HFF-Myc (cell line): ENCODE measurements at regions not wholly inside any gene's neighbourhood (a gene's known extent, or its start where the extent isn't known, plus 50 kb on each side); places are given as distances from the start of the nearest gene placed in this dataset.
"Not testable (repeated sequence)": the region's sequence is repeated elsewhere in the genome, so short reads cannot be mapped to it uniquely, and the experiment has no call there.

Source experiments
- DNase-seq: peaks from one replicate; pipeline ENCODE4 v3.0.0-alpha.2; 2011; ENCODE audit warnings: low read depth; ENCODE audit errors: extremely low read depth
- H3K4me3 ChIP-seq: replicated peaks from 2 replicates; pipeline ENCODE4 v1.5.1; 2011; ENCODE audit warnings: low read depth, mild to moderate bottlenecking, control low read depth, low read length
- TF ChIP-seq, protein P1 (sequence below): IDR thresholded peaks from 2 replicates; pipeline ENCODE4 v1.5.1; 2012; ENCODE audit warnings: mild to moderate bottlenecking, low read depth, low read length, control low read depth; ENCODE audit errors: missing control alignments

DNA sequence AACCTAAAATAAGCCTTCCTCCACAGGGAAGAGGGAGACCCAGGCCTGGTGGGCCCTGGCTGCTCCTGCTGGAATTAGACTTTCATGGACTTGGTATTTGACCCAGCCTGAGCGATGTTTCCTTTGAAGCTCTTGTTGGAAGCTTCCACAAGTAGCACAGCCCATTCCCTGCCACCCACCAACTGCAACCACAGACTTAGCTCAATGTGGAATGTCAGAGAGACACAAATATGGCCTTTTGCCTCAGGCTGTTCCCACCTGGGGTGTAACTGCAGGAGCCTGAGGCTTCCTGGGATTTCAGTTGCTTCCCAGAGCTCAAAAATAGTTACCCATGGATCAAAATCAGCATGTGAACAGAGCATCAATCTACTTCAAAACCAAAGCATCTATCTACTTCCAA, 70.3 kb upstream of the LHFPL2 start:
- TF ChIP-seq, protein P1, sequence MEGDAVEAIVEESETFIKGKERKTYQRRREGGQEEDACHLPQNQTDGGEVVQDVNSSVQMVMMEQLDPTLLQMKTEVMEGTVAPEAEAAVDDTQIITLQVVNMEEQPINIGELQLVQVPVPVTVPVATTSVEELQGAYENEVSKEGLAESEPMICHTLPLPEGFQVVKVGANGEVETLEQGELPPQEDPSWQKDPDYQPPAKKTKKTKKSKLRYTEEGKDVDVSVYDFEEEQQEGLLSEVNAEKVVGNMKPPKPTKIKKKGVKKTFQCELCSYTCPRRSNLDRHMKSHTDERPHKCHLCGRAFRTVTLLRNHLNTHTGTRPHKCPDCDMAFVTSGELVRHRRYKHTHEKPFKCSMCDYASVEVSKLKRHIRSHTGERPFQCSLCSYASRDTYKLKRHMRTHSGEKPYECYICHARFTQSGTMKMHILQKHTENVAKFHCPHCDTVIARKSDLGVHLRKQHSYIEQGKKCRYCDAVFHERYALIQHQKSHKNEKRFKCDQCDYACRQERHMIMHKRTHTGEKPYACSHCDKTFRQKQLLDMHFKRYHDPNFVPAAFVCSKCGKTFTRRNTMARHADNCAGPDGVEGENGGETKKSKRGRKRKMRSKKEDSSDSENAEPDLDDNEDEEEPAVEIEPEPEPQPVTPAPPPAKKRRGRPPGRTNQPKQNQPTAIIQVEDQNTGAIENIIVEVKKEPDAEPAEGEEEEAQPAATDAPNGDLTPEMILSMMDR = no peak
- H3K4me3 ChIP-seq = no peak overlapping the region
- no peak for DNase-seq

DNA sequence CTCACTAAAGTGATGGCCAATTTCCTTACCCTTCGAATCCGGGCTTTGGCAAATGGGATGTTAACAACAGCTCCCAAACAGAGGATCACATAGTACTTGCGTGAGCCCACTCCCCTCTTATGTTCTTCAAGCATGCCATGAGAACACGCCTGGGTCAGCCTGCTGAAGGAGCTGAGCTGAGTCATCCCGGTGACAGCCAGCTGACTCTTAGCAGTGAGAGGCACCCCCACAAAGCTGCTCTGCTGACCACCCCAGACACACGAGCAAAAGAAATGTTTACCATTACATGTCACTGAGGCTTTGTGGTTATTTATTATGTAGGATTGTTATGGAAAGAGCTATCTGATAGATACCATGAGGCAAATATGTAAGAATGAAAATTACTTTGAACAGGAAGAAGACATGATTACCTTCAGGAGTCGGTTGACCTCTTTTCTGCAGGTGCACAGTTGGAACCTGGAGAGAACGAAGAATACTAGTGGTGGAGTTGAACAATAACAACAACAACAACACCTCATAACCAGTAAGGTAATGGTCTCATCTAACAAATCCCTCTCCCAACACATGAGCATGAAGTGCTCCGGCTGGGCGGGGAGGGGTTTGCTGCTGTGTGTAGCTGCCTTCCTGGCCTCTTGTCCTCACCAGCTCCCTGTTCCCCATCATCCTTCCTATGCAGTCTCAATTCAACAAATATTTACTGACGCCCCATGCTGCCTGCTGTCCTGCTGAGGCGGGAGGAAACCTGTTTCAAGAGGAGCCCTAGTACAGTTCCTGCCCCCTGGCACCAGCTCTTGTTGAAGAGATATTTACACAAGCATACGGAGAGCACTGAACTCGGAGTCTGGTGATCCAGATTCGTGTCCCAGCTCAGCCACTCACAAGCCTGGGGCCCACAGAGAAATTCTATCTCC, 69.4 kb upstream of the LHFPL2 start:
- no peak overlapping the region for H3K4me3 ChIP-seq
- no peak for DNase-seq
- TF ChIP-seq, protein P1 = no peak

DNA sequence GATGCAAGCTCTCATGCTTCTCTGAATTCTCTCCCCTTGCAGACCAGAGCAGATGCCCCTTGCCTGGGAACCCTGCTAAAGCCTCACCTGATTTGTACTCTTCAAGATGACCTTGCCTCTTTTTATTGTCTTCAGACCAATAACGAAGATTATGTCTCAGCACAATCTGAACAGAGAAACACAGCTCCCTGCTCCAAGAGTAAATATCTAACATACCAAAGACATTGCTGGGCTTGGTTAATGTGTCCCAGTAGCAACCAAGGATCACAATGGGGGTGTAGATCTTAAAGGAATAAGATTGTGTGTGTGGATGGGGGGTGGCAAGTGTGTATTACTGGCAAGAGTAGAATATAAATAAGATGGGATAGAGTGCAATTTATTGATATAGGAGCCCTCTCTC, 67.6 kb upstream of the LHFPL2 start:
- TF ChIP-seq, protein P1 = no peak
- H3K4me3 ChIP-seq = no peak overlapping the region
- DNase-seq = no peak

DNA sequence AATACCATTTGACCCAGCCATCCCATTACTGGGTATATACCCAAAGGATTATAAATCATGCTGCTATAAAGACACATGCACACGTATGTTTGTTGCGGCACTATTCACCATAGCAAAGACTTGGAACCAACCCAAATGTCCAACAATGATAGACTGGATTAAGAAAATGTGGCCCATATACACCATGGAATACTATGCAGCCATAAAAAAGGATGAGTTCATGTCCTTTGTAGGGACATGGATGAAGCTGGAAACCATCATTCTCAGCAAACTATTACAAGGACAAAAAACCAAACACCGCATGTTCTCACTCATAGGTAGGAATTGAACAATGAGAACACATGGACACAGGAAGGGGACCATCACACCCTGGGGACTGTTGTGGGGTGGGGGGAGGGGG, 66.8 kb upstream of the LHFPL2 start:
- DNase-seq, H3K4me3 ChIP-seq: not testable (repeated sequence)

DNA sequence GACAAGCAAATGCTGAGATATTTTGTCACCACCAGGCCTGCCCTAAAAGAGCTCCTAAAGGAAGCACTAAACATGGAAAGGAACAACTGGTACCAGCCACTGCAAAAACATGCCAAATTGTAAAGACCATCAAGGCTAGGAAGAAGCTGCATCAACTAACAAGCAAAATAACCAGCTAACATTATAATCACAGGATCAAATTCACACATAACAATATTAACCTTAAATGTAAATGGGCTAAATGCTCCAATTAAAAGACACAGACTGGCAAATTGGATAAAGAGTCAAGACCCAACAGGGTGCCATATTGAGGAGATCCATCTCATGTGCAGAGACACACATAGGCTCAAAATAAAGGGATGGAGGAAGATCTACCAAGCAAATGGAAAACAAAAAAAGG, 63.1 kb upstream of the LHFPL2 start:
- H3K4me3 ChIP-seq, DNase-seq: not testable (repeated sequence)

DNA sequence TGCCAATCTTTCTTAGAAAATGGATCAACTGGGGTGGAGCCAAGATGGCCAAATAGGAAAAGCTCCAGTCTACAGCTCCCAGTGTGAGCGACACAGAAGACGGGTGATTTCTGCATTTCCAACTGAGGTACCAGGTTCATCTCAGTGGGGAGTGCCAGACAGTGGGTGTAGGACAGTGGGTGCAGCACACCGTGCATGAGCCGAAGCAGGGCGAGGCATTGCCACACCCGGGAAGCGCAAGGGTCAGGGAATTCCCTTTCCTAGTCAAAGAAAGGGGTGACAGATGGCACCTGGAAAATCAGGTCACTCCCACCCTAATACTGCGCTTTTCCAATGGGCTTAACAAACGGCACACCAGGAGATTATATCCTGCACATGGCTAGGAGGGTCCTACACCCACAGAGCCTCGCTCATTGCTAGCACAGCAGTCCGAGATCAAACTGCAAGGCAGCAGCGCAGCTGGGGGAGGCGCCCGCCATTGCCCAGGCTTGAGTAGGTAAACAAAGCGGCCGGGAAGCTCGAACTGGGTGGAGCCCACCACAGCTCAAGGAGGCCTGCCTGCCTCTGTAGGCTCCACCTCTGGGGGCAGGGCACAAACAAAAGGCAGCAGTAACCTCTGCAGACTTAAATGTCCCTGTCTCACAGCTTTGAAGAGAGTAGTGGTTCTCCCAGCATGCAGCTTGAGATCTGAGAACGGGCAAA, 61.3 kb upstream of the LHFPL2 start:
- not testable (repeated sequence) for DNase-seq, H3K4me3 ChIP-seq

DNA sequence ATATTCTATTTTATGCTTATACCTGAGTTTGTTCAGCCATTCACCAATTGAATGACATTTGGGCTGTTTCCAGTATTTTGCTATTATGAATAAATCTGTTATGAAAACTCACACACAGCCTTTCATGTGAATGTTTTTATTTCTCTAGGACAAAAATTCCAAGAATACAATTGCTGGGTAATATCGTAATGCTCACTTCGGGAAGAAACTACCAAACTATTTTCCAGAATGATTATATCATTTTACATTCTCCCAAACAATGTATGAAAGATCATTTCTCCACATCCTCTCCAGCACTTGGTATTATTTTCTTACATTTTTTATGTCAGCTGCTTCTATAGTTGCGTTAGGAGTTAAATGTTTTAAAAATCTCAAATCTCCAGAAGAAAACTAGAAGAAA, 58.3 kb upstream of the LHFPL2 start:
- no peak for DNase-seq
- TF ChIP-seq, protein P1 = no peak
- no peak overlapping the region for H3K4me3 ChIP-seq

DNA sequence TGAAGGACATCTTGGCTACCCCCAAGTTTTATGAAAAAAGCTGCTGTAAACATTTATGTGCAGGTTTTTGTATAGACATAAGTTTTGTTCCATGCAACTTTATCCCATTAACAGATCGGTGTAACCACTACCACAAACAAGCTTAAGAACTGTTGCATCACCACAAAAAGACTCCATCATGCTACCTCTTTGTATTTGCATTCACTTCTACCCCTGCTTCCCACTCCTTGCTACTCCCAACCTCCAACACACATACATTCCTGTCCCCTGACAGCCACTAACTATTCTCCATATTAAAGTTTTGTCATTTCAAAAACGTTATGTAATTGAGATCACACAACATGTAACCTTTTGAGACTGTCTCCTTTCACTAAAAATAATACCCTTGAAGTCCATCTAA, 57.8 kb upstream of the LHFPL2 start:
- no peak overlapping the region for H3K4me3 ChIP-seq
- TF ChIP-seq, protein P1 = no peak
- DNase-seq = no peak
